ENCODE measurements at regions not wholly inside any gene's neighbourhood (a gene's known extent, or its start where the extent isn't known, plus 50 kb on each side); places are given as distances from the start of the nearest gene placed in this dataset.

DNA sequence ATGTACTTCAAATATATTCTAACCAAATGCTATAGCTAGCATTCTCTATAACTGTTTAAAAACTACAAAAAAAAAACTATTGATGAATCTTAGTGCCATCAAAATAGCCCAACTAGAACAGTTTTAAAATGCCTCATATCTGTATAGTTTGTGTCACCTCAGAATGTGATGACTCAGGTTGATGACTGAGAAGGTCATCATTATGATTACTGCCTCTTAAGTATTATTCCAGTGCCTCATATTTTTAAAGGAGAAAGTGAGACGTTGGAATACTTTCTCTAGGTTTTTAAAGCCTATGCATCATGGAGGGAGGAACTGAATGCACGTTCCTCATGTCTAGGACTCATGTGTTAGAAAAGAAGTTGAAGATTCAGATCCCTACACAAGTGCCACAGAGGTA, 88.2 kb downstream of the TMA16 start:
- DNase-seq: no peak

DNA sequence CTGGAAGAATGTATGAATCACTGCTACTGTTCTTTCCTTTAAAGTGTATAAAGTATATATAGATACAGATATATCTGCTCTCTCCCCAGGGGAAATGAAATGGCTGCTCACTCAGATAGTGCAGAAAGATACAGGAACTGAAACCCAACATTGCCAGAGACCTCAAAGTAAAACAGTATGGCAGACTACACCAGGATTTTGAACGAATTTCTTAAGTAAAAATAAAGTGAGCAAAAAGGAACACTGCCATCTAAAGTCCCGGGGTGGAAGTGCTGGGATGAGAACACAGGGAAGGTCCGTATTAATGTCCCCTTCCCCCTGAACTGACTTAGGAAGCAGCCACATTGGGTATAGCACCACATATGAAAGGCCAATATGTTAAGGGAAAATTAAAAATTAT, 93.4 kb downstream of the TMA16 start:
- DNase-seq: no peak

DNA sequence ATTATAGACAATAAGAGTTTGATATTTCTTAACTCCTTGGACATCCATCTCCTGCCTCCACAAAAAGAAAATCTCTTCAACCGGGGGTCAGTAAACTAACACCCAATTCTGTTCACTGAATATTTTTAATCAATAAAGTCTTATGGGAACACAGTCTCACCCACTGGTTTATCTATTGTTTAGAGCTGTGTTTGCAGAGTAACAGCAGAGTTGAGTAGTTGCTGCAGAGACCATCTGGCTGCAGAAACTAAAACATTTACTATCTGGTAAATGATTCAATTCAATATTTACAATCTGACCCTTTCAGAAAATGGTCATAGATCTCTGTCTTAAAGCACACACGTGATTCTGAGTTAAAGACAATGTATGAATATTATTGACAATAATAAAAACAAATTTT, 94.0 kb downstream of the TMA16 start:
- no peak for DNase-seq

DNA sequence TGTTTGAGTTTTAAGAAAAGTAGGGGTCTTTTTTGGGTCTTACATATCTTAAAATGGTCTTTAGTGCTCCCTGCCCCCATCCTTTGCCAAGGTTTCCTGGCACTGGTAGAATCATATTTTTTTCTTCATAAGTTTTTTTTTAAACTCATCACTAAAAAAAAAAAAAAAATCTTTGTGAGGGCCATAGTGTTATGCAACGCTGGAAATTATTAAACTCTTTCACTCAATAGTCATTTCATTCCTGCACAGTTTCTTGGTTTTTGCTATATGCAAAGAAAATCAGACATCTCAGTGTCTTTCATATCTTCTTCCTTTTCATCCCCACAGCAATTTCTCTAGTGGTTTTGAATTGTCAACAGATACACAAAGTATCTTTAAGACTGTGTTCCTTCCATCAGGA, 95.6 kb downstream of the TMA16 start:
- no peak for DNase-seq

DNA sequence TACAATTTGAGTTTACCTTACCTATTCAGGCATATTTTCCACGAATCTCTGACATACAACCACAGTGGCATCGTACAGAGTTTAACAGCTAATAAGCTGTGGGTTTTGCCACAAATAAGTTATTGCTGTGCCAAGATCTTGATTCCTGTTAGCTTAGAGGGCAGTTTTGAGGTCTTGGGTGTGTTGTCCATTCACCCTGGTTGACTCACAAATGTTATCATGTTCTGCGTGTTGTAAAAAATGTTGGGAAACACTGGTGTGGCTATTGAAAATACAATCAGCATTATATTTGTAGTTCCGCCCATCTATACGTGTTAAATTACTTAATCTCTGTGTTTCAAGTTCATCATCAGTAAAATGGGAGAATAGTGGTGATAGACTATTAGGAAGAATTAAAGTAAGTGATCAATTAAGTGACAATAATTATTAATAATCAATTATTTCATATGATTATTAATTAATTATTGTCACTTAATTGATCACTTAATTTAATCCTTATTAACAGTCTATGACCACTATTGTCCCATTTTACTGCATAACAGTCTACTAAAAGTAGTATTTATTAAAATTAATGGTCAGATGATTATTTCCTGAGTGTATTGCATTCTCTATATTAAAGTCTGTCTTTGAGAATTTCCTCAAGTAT, 96.3 kb downstream of the TMA16 start:
- no peak for DNase-seq

DNA sequence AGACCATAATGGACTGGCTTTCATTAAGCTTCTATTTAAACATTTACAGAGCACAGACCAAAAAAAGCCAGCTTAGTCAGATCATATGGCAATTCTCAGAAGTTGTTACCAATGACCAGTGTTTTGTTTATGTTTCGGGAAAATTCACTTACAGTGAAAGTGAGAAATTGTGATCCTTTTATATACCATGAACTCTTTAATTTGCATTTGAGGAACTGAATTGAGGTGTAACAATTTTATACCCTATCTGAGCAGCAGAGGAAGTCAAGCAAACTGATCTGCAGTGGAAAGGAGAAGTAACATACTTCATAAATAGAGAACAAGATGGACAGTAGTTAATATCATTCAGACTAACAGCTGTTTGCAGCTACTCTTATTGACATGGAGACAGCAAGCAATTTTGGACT, 97.1 kb downstream of the TMA16 start:
- no peak for DNase-seq

DNA sequence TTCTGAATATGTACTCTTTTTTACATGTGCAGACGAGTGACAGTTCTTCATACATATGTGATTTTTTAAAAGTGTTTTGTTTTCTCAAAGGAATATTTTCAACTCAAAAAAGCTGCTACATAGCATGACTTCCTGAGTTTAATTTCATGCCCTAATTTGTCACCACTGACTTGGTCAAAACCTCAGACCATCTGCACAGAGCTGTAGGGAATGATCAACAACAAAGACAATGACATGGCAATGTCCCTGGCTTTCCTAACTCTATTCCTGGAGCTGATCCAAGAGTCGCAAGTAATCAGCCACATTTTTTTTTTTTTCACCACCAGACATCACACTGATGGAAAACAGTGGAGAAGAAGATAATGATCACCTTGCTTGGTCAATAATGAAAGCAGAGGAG, 97.7 kb downstream of the TMA16 start:
- no peak for DNase-seq

DNA sequence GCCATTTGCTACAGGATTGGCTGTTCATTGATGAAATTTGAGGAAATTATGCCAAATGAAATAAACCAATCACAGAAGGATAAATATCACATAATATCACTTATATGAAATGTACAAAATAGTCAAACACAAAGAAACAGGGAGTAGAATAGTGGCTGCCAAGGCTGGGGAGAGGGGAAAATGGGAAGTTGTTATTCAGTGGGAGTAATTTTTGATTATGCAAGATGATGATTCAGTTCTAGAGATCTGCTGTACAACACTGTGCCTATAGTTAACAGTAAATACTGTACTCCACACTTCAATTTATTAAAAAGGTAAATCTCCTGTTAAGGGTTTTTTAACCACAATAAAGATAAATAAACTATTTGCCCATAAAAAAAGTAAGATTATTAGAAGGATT, 101.1 kb downstream of the TMA16 start:
- no peak for DNase-seq

DNA sequence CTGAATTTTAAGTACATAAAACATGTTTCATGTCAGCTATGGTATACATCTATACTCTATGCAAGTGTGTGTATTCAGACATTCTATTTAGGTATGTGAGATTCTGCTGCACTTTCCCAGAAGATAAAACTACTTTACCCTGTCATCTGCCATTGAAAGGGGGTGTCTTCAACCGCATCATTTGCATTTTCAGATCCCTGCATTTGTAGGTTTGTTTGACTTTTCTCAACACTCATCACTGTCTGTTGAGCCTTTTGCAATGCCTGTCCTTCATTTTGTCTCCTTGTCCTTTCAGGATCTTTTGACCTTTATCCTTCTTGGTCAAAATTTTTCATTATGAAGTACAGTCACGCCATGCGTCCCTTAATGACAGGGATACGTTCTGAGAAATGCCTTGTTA, 103.5 kb downstream of the TMA16 start:
- DNase-seq: no peak

DNA sequence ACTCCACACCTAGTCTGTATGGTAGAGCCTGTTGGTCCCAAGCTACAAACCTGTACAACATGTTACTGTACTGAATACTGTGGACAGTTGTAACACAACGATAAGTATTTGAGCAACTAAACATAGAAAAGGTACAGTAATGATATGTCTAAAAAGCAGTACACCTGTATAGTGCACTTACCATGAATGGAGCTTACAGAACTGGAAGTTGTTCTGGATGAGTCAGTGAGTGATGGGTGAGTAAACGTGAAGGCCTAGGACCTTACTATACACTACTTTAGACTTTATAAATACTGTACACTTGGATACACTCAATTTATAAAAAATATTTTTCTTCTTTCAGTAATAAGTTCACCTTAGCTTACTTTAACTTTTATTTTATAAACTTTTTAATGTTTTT, 104.0 kb downstream of the TMA16 start:
- DNase-seq: no peak

DNA sequence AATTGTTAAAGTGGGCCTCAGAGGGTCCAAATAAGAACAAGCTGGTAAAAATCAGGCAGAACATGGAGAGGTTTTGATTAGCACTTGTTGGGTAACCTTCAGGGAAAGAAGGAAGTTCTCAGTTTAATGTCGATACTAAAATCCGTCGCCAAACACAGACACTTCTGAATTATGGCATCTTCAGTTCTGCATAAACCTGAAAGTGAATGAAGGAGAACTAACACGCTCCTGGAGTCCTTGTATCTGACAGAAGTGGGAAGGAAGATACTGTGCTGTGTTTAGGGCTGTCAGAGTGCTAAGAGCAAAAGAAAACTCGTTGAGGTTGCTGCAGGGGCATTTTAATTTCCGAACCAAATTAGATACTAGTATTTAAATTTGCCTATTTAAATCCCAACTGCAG, 106.2 kb downstream of the TMA16 start:
- no peak for DNase-seq

DNA sequence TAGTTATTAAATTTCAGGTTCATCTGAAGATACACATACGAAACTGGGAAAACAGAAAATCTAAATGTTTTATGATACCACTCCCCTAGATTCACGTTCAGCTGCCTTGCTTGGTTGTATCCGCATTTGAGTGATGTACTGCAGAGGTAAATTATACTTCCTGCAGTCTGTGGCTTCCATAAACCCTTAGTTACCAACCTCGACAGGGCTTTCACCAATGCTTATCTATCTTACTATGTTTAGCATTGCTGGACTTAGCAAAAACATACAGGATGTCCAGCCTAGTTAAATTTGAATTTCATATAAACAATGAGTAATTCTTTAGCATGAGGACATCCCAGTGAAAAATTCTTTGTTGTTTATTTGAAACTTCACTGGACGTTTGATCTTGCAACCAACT, 108.8 kb downstream of the TMA16 start:
- DNase-seq: no peak

DNA sequence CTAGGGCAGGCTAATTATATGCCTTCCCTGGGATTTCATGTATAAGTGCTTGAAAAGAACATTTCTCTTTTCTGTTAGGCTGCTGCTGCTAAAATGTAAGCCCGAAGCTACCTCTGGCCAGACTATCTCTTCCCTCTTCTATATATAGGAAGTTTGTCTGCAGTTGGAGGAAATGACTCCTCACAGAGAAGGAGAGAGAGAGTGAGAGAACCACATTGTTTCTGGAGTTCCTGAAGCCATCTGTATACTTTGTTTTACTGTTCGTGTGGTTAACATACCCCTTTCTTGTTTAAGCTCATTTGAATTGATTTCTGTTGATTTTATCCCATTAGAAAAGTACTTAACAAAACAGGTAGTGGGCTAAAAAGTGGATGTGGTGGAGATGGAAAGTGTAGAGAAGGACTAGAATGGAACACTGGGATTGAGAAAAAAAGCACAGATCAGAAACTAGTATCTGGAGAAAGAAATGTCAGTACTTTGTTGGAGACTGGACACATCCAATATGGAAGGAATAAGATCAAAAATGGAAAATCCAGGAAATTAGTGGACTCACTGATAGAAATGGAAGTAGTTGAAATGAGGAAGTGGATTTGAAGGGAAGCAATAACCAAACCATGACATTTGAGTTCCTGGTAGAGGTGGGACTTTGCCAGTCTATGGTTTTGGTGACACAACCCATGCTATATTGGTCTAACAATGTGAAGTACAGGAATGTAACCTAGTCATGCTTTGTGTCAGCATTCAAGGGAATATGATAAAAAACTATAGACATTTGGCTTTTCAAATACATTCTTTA, 112.6 kb downstream of the TMA16 start:
- no peak for DNase-seq

DNA sequence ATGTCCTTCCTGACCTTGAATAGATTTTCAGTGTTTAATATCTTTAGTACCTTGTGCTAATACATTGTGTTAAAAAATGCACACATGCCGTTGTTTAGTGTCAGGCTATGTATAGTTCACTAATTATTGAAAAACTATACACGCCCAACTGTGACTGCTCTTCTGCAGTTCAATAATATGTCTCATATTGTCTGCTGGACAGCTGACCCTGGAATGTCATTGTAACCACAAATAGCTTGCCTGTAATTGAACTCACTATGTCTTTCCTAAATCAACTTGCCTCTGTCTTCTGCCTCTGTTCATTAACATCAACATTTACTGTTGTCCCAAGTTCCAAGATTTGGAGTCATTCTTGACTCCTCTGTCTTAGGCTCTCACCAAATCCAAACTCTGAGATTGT, 114.5 kb downstream of the TMA16 start:
- DNase-seq: no peak

DNA sequence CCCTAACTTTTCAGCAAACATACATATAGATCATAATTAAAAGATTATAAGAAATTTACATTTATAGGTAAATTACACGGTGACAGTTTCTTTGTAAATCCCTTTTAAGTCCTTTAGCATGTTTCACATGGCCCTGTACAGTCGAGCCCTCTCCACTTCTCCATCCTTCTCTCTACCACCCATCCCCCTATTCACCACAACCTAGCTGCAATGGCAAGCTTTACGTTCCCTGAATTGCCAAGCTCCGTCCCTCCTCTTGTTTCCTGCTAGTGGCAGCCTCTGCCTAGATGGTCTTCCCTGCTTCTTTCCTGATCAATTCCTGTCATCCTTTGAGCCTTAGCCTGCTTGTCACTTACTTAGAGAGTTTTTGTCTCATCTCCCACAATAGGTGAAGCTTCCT, 116.2 kb downstream of the TMA16 start:
- DNase-seq: no peak

DNA sequence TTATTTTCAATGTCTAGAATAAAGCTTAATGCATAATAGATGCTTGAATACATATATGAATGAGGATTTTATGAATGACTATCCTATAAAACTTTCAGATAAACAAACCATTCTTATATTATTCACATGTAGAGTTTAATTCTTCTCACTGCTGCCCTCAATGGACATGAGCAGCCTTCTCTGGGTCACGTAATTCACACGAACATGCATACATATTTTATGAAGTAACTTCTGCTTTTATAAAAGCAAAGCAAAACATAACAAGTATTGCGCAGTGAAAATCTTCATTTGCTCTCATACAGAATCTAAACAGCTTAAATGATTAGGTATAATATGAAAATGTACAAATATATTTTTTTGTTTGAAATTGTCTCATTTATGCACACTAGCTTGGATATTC, 116.7 kb downstream of the TMA16 start:
- no peak for DNase-seq

DNA sequence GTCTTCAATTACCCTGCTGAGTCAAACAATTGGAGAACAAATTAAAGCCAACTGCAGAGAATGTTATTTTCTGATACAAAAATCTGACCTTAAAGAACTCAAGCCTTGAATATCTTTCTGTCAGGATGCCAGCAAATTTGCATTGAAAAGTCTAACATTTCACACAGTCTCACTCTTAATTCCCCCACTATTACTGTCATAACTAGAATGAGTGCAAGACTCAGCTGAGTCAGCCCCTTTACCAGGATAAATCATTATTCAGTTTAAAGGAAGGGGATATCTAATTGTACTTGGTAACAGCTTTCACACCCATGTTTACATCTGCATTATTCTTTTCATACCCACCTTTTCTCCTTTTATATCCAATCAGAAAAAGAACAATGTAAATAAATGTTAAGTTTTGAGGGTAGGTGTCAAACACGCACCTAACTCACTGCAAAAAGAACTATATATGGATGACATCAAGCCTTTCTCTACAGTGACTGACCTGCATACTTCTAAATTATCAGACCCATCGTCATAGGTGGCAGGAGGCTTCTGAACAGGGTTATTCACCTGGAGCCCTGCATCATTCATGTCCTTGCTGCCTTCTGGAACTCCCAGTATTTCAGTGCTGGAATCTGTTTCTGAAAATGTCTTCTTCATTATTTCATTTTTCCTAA, 117.4 kb downstream of the TMA16 start:
- no peak for DNase-seq

DNA sequence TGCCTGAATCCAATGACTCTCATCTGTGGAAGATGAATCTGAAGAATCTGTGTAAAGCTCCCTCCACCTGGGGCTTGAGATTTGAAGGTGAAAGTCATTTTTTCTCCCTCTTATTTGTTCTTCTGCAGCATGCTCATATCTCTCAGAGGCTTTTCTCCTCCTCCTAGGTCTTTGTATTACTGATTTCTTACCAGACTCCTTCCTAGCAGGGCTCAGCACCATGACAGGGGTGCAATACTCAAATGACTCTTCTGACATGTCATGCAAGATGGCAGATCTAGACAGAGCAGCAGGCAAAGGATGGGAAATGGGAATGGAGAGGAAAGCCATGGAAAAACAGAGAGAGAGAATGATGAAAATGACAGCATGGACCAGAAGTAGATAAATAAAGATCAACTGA, 118.3 kb downstream of the TMA16 start:
- DNase-seq: no peak

DNA sequence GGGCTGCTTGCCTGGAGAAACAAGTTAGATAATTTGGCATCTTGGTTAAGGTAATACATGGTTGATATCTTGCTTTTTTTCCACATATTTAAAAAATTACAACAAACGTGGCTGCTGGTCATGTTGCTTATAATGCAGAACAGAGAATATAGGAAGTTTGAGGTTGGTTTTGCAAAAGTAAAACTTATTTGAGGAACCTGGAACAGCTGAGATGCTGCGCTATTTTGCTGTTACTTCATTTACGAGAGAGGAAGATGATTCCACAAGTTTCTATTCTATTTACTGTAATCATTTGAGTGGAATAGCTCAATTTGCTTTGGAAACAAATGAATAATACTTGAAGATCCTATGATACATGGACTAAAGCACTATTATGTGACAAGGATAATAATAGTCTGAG, 118.9 kb downstream of the TMA16 start:
- no peak for DNase-seq

DNA sequence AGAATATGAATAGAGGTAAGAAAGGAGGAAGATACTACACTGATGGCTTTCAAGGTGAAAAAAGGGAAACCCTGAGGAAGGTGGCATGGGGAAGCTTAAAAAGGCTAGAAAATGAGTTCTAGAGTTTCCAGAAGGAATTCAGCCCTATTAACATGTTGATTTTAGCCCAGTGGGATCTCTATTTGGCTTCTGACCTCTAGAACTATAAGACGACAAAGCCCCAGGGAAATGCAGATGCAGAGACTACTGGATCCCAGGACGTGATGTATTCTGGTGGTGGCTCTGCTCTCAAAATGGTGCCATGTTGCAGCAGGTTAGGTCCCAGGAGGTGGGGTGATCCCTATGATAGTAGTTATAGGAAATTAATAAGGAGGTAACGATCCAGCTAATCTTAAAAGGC, 120.4 kb downstream of the TMA16 start:
- no peak for DNase-seq

DNA sequence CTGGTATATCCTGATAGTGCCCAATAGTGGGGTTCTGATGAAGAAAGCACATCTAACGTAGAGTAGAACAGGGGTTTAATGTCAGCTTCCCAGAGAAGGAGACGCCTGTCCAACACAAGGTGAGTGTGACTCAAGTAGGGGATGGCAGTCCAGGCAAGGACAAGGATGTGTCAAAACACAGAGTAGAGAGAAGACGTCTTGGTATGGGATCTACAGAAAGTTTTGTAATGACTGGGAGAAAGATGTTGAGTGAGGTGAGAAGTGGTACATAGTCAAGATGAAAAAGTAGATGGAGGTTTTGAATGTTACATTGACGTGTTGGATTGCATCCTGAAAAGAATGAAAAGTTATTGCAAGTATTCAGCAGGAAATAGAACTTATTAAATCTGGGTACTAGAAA, 124.4 kb downstream of the TMA16 start:
- no peak for DNase-seq

DNA sequence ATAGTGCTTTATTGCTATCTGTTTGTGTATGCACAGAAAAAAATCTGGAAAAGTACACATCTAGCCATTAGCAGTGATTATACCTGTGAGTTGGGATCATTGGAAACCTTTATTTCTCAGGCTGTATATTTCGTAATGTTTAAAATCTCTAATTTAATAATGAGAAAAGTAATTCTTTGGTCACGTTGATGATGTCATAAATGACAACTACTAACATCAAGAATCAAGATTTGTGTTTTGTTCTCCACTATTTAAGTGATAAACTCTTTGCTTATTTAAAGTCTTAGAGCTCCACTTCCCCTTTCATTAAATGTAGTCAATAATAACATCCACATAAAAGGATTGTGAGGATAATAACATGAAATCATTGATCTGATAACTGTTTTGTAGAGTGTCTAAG, 126.2 kb downstream of the TMA16 start:
- no peak for DNase-seq

DNA sequence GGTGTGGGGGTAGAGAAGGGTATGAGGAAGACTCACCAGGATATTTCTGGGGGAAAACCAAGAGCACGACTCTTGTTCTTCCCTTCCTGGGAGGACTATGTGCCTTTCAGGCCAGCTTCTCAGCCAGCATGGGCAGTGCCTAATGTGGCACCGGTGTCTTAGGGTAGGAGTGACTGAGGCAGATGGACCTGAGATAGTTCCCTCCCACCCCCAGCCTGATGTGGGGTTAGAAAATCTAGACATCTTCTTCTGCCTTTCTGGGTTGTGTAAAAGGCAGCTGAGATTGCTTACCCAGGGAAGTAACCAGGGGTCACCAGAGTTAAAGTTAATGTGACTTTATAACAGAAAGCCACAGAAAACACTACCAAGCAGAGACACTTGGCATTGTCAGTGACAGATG, 127.3 kb downstream of the TMA16 start:
- no peak for DNase-seq

DNA sequence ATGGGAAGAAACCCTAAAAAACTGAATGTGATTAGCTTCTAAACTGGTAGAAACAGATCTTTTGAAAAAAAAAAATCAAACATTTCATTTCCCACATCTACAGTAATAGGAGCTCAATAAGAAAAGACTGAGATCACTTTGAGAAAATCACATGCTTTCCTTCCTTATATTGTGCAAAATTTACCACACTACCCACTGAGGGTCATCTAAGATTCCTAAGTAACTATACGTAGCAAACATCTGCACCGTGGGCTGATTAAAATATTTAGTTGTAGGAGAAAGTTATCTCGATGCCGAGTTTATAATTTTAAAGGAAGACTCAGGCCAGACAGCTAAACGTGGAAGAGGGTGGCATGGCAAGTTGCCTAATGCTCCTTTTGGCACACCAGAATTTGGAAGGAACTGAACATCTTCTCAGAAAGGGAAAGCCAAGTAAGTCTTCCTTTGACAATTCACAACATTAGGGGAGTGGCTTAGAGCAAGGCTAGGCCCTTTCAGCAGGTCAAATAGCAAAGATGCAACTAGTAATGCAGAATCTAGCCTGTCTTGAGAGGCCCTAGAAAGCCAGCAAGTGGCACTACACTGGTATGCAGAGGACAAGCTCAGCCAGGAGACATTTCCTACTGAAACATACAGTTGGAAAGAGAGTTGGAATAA, 128.0 kb downstream of the TMA16 start:
- DNase-seq: no peak

Data from NCI-H524 (cell line).